Liver (tissue), 6 donors: ENCODE measurements at regions not wholly inside any gene's neighbourhood (a gene's known extent, or its start where the extent isn't known, plus 50 kb on each side); places are given as distances from the start of the nearest gene placed in this dataset.
"Not testable (repeated sequence)": the region's sequence is repeated elsewhere in the genome, so short reads cannot be mapped to it uniquely, and the experiment has no call there.

Experiments
- DNase-seq: peaks from one replicate; pipeline ENCODE4 v3.0.0-alpha.2; 2017; ENCODE audit warnings: low spot score
- H3K27ac ChIP-seq, 2 donors: one replicate each; pipeline ENCODE4 v1.7.0; 2013; ENCODE audit warnings: inconsistent platforms in 2 of 2, low read length in 2 of 2, control low read depth in 1 of 2, low read depth in 1 of 2, mild to moderate bottlenecking in 1 of 2
- H3K27me3 ChIP-seq, 4 donors: one replicate each; pipeline versions ENCODE4 v1.6.1 to v1.7.0; 2013; ENCODE audit warnings: low read length in 3 of 4, inconsistent platforms in 1 of 4, mild to moderate bottlenecking in 1 of 4, moderate library complexity in 1 of 4; ENCODE audit not compliant: control insufficient read depth in 4 of 4, insufficient read depth in 4 of 4
- H3K36me3 ChIP-seq, 4 donors: one replicate each; pipeline versions ENCODE4 v1.6.1 to v1.7.0; 2013; ENCODE audit warnings: low read length in 3 of 4, mild to moderate bottlenecking in 3 of 4, low read depth in 1 of 4, moderate library complexity in 1 of 4; ENCODE audit not compliant: control insufficient read depth in 4 of 4, insufficient read depth in 3 of 4
- H3K4me1 ChIP-seq, 4 donors: one replicate each; pipeline versions ENCODE4 v1.6.1 to v1.7.0; 2013; ENCODE audit warnings: low read length in 3 of 4, mild to moderate bottlenecking in 3 of 4, moderate library complexity in 1 of 4; ENCODE audit not compliant: control insufficient read depth in 4 of 4, insufficient read depth in 4 of 4
- H3K4me3 ChIP-seq, 3 donors: one replicate each; pipeline versions ENCODE4 v1.6.1 to v1.7.0; 2013; ENCODE audit warnings: low read length in 3 of 3, control low read depth in 1 of 3, low read depth in 1 of 3, mild to moderate bottlenecking in 1 of 3
- H3K9ac ChIP-seq, 2 donors: one replicate each; pipeline ENCODE4 v1.7.0; 2013; ENCODE audit warnings: low read length in 2 of 2, mild to moderate bottlenecking in 2 of 2, moderate library complexity in 2 of 2, control low read depth in 1 of 2, low read depth in 1 of 2
- H3K9me3 ChIP-seq, 4 donors: one replicate each; pipeline versions ENCODE4 v1.6.1 to v1.7.0; 2013; ENCODE audit warnings: low read length in 3 of 4; ENCODE audit not compliant: control insufficient read depth in 4 of 4
- WGBS: extraction: QIAGEN DNeasy Blood & Tissue Kit; methylation state at CpG from one replicate; pipeline ENCODE4 v1.1.7; 2013; 5-methylcytosine and 5-hydroxymethylcytosine counted together
- donor health status: healthy.
- donor health status: healthy.
- donor health status: healthy.

DNA sequence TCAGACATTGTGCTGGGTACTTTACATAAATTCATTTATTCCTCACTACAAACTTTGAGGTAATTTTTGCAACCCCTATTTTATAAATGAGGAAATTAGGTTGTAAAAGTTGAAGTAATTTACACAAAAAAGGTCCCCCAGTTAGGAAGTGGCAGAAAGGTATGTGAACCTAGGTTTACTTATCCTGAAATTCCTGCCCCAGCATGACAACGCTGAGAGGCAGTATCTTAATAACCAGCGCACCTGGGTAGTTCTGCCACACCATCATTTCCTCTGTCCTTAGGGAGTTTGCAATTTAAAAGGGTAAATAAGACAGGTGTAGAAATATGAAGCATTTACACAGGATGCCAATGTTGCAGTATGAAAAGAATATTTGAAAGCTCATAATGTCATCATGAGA is 102.9 kb upstream of the NBPF8 start:
- not testable (repeated sequence) for H3K4me1 ChIP-seq, H3K27ac ChIP-seq, H3K36me3 ChIP-seq, H3K9ac ChIP-seq, DNase-seq, H3K9me3 ChIP-seq, H3K4me3 ChIP-seq, H3K27me3 ChIP-seq
- no CpG with 5 or more reads among the region's 2 CpGs for whole genome bisulfite sequencing

DNA sequence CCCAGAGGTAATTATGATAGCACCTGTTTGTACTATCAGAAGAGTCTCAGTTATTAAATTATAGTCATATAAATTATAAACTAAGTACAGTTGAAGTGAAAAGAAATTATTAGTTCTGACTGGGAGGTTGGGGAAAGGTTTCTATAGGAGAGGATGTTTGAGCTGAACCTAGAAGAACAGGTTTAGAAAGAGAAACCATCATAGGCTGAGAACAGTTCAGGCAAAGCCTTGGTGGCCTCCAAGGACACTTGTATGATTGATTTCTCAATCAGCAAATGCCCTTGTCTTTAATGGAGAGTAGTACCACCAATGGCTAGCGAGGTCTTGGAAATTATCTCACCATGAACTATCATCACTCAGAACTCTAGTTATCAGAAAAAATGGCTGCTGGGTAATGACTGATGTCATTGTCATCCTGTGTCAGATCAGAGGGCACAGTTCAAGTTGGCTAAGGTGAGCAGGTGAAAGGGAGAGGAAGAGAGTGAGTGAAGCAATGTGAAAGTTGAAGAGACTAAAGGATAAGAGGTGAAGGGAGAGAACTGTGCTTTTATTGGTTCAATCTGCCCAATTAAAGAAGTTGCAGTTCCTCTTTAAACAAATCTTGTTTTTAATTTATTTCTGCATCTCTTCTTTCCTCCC is 105.8 kb upstream of the NBPF8 start:
- H3K9ac ChIP-seq, H3K27me3 ChIP-seq: not testable (repeated sequence)

DNA sequence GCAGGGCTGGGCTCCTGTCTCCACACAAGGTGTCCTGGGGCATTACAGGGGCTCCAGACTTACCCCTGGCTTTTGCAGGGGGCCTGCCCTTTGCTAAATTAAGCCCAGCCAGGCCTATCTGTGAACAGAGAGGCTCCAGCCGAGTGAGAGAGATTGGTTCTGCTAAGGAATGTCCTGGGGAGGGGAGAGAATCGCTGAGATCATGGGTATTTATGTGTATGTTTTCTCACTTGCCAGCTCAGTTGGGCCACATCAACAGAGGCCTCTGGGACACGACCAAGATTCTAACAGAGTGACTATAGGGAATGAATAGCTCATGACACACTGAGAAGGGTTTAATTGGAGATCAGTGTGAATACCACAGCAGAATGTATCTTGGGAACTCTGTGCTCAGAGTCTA is 109.8 kb upstream of the NBPF8 start:
- DNase-seq, H3K9ac ChIP-seq: not testable (repeated sequence)

More for the DNA sequence above, 105.8 kb upstream of the NBPF8 start:
- not testable (repeated sequence) for H3K4me3 ChIP-seq, DNase-seq, H3K9me3 ChIP-seq, H3K36me3 ChIP-seq, H3K4me1 ChIP-seq, H3K27ac ChIP-seq
- WGBS, result no CpG with 5 or more reads among the region's 1 CpG

DNA sequence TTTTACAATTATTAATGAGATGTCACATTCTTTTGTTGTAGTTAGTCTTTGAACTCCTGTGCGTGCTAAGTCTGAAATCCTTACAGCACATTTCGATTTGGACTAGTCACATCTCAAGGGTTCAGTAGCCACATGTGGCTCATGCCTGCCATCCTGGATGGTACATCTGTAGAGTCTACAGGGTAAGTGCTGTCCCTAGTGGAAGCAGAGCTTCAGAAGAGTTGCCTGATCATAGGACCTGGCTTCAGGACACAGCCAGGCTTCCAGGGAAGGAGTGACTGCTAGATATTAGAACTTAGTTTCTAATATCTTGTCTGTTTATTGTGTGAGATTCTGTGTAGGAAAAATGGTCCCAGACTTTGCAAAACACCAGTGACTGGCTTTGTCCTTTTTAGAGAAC is 110.5 kb upstream of the NBPF8 start:
- H3K9ac ChIP-seq, H3K9me3 ChIP-seq, H3K4me3 ChIP-seq, H3K4me1 ChIP-seq, H3K27ac ChIP-seq, DNase-seq, H3K27me3 ChIP-seq, H3K36me3 ChIP-seq: not testable (repeated sequence)
- no CpG with 5 or more reads among the region's 2 CpGs for WGBS

More for the DNA sequence above, 109.8 kb upstream of the NBPF8 start:
- not testable (repeated sequence) for H3K27me3 ChIP-seq, H3K9me3 ChIP-seq, H3K36me3 ChIP-seq, H3K4me3 ChIP-seq, H3K27ac ChIP-seq, H3K4me1 ChIP-seq
- no CpG with 5 or more reads among the region's 3 CpGs for WGBS

DNA sequence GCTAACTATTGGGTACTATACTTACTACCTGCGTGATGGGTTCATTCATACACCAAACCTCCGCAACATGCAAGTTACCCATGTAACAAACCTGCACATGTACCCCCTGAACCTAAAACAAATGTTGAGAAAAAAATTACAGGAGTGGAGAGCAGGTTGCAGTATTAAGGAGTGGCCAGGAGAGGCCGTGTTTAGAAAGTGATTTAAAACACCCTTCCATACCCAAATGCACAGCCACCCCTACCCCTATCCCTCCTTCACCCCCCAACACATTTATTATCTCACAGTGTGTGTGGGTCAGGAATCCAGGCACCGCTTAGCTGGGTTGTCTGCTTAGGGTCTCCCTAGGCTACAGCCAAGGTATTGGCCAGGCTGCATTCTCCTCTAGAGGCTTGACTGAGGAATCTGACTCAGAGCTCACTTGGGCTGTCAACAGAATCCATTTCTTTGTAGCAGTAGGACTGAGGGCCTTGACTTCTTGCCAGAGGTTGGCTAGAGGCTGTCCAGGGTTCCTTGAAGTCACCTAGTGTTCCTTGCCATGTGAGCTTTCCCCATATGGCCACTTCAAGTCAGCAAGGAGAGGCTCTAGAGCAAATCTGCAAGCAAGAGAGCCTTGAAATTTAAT is 115.3 kb upstream of the NBPF8 start:
- H3K4me1 ChIP-seq, H3K9me3 ChIP-seq, H3K36me3 ChIP-seq, H3K27me3 ChIP-seq, DNase-seq, H3K9ac ChIP-seq, H3K27ac ChIP-seq, H3K4me3 ChIP-seq: not testable (repeated sequence)
- WGBS, result 81% methylated on average over 2 of the region's 4 CpGs

DNA sequence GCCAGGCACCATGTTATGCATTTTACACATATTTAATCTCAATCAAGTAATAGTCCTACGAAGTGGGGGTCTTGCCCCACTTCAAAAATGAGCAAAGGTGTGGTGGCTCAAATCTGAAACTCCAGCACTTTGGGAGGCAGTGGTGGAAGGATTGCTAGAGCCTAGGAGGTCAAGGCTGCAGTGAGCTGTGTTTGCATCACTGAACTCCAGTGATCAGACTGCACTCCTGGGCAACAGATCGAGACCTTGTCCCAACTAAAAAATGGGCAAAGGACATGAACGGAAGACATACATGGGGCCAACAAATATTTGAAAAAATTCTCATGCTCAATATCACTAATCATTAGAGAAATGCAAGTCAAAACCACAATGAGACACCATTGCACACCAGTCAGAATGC is 116.3 kb upstream of the NBPF8 start:
- not testable (repeated sequence) for H3K27me3 ChIP-seq, H3K4me3 ChIP-seq, H3K36me3 ChIP-seq, H3K9me3 ChIP-seq, H3K9ac ChIP-seq, DNase-seq, H3K27ac ChIP-seq, H3K4me1 ChIP-seq
- WGBS, result no CpG with 5 or more reads among the region's 3 CpGs

DNA sequence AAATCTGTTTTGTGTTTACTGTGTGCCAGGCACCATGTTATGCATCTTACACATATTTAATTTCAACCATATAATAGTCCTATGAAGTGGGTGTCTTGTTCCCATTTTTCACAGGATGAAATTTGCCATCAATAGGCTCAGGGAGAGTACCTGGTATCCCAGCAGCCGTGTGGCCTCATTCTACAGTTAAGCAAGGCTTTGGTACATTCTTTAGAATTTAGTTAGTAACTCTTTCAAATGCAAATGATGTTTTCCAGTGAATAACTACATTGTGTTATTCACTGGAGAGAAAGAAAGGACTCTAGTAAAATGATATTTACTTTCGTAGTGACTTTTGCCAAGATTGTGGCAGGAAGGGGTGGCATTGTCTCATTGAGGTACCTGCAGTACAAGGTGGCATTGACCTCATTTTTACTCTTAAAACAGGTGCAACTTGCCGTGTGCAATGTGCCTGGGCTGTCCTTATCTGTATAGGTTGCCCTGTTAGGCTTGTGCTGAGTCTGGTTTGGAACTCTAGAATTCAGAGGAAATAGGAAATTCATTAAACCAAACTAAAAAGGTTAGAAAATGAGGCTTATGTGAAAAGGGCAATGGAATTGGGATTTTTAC is 117.4 kb upstream of the NBPF8 start:
- H3K9ac ChIP-seq, DNase-seq, H3K4me1 ChIP-seq, H3K27me3 ChIP-seq, H3K27ac ChIP-seq, H3K9me3 ChIP-seq, H3K36me3 ChIP-seq, H3K4me3 ChIP-seq: not testable (repeated sequence)
- WGBS, result no CpG with 5 or more reads among the region's 3 CpGs

DNA sequence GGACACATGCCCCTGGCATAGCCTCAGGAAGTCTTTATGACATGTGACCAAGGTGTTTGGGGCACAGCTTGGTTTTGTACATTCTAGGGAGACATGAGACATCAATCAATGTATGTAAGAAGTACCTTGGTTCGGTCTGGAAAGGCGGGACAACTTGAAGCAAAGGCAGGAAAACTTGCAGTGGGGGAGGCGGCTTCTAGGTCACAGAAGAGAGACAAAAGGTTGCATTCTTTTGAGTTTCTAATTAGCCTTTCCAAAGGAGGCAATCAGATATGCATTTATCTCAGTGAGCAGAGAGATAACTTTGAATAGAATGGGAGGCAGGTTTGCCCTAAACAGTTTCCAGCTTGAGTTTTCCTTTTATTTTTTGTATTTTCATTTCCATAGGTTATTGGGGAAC is 113.8 kb upstream of the SEC22B start:
- DNase-seq, H3K4me3 ChIP-seq, H3K9ac ChIP-seq, H3K9me3 ChIP-seq, H3K4me1 ChIP-seq, H3K27me3 ChIP-seq, H3K36me3 ChIP-seq, H3K27ac ChIP-seq: not testable (repeated sequence)
- no CpG with 5 or more reads among the region's 3 CpGs for WGBS
